Fibroblast of lung (primary cell): ENCODE measurements at regions not wholly inside any gene's neighbourhood (a gene's known extent, or its start where the extent isn't known, plus 50 kb on each side); places are given as distances from the start of the nearest gene placed in this dataset.

Source experiments
- DNase-seq, 2 donors: peaks; one replicate each; pipeline versions ENCODE4 v3.0.0 to v3.0.0-alpha.2; 2010; ENCODE audit warnings: low read depth in 2 of 2
- H2AFZ ChIP-seq: 2 replicates; pipeline ENCODE4 v1.5.1; 2012; ENCODE audit warnings: low read length, control low read depth, inconsistent platforms
- H3K27ac ChIP-seq: 2 replicates; pipeline ENCODE4 v1.5.1; 2011; ENCODE audit warnings: low read length, control low read depth; ENCODE audit not compliant: insufficient read depth
- H3K27me3 ChIP-seq: 2 replicates; pipeline ENCODE4 v1.5.1; 2011; ENCODE audit warnings: mild to moderate bottlenecking, low read length; ENCODE audit not compliant: control insufficient read depth, insufficient read depth
- H3K36me3 ChIP-seq: 2 replicates; pipeline ENCODE4 v1.5.1; 2011; ENCODE audit warnings: low read length; ENCODE audit not compliant: control insufficient read depth, insufficient read depth
- H3K4me1 ChIP-seq: 2 replicates; pipeline ENCODE4 v1.5.1; 2011; ENCODE audit warnings: low read length; ENCODE audit not compliant: control insufficient read depth, insufficient read depth; ENCODE audit errors: extremely low read depth
- H3K4me2 ChIP-seq: 2 replicates; pipeline ENCODE4 v1.5.1; 2011; ENCODE audit warnings: low read length, control low read depth; ENCODE audit not compliant: insufficient read depth; ENCODE audit errors: extremely low read depth
- H3K4me3 ChIP-seq, 4 experiments: fragments of 200-600 bp in 1 of 4; sonication (generic) in 1 of 4; replicated peaks in 1 of 4; 2 replicates each; pipeline ENCODE4 v1.5.1; 2011 to 2016; ENCODE audit warnings: low read length in 4 of 4, low read depth in 3 of 4, mild to moderate bottlenecking in 3 of 4, control low read depth in 2 of 4, inconsistent platforms in 1 of 4, mixed read lengths in 1 of 4; ENCODE audit not compliant: insufficient read depth in 1 of 4; ENCODE audit errors: control extremely low read depth in 1 of 4
- H3K79me2 ChIP-seq: 2 replicates; pipeline ENCODE4 v1.5.1; 2012; ENCODE audit warnings: mild to moderate bottlenecking, low read length, inconsistent platforms; ENCODE audit not compliant: control insufficient read depth, insufficient read depth
- H3K9ac ChIP-seq: 2 replicates; pipeline ENCODE4 v1.5.1; 2011; ENCODE audit warnings: mild to moderate bottlenecking, low read length, control low read depth; ENCODE audit not compliant: insufficient read depth
- H3K9me3 ChIP-seq: 2 replicates; pipeline ENCODE4 v1.5.1; 2012; ENCODE audit warnings: low read depth, low read length; ENCODE audit not compliant: control insufficient read depth, insufficient read depth
- H4K20me1 ChIP-seq: 2 replicates; pipeline ENCODE4 v1.5.1; 2011; ENCODE audit warnings: low read length; ENCODE audit not compliant: control insufficient read depth, insufficient read depth; ENCODE audit errors: extremely low read depth
- EZH2 ChIP-seq: IDR thresholded peaks from 2 replicates; pipeline ENCODE4 v1.5.1; 2012; ENCODE audit warnings: low read length, control low read depth, mild to moderate bottlenecking; ENCODE audit errors: missing control alignments
- TF ChIP-seq, protein P1 (sequence below), 2 donors: IDR thresholded peaks in 1 of 2; conservative IDR thresholded peaks in 1 of 2; 1 replicate in 1 of 2; 2 replicates in 1 of 2; pipeline ENCODE4 v1.5.1; 2011 to 2012; ENCODE audit warnings: low read length in 2 of 2, control low read depth in 1 of 2, inconsistent platforms in 1 of 2, low read depth in 1 of 2, mild to moderate bottlenecking in 1 of 2

DNA sequence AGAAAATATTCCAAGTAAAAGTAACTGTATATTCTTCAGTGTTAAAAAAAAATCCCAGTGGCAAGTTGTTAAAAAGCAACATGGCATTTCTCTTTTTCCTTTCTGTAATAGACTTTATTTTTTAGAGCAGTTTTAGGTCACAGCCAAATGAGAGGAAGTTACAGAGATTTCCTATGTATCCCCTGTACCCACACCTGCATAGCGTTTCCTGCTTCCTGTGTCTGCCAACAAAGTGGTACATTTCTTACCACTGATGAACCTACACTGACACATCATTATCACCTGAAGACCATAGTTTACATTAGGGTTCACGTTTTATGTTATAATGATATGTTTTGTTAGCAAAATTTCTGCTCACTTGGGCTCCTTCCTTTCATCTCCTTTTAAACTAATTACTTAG is 124.7 kb downstream of the GPAT3 start:
- no peaks in the 10 kb centered on the region for H3K4me1 ChIP-seq
- DNase-seq: no peak
- no peak overlapping the region for H3K9ac ChIP-seq
- H3K4me3 ChIP-seq: no peak overlapping the region
- no peak for TF ChIP-seq EZH2
- TF ChIP-seq, protein P1, sequence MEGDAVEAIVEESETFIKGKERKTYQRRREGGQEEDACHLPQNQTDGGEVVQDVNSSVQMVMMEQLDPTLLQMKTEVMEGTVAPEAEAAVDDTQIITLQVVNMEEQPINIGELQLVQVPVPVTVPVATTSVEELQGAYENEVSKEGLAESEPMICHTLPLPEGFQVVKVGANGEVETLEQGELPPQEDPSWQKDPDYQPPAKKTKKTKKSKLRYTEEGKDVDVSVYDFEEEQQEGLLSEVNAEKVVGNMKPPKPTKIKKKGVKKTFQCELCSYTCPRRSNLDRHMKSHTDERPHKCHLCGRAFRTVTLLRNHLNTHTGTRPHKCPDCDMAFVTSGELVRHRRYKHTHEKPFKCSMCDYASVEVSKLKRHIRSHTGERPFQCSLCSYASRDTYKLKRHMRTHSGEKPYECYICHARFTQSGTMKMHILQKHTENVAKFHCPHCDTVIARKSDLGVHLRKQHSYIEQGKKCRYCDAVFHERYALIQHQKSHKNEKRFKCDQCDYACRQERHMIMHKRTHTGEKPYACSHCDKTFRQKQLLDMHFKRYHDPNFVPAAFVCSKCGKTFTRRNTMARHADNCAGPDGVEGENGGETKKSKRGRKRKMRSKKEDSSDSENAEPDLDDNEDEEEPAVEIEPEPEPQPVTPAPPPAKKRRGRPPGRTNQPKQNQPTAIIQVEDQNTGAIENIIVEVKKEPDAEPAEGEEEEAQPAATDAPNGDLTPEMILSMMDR (conservative IDR thresholded peaks at IDR 0.05 in 1 of 2, IDR thresholded peaks at IDR 0.05 in 1 of 2; ENCODE audit: low read depth in 1 of 2, low read length in 2 of 2): no peak
- no peaks in the 10 kb centered on the region for H3K79me2 ChIP-seq
- H3K36me3 ChIP-seq: no peaks in the 10 kb centered on the region
- no peaks in the 10 kb centered on the region for H3K9me3 ChIP-seq
- H4K20me1 ChIP-seq: no peaks in the 10 kb centered on the region
- no peak overlapping the region for H2AFZ ChIP-seq
- H3K27me3 ChIP-seq: peaks cover 3% of the 10 kb centered on the region
- H3K27ac ChIP-seq: no peak overlapping the region
- no peak overlapping the region for H3K4me2 ChIP-seq

DNA sequence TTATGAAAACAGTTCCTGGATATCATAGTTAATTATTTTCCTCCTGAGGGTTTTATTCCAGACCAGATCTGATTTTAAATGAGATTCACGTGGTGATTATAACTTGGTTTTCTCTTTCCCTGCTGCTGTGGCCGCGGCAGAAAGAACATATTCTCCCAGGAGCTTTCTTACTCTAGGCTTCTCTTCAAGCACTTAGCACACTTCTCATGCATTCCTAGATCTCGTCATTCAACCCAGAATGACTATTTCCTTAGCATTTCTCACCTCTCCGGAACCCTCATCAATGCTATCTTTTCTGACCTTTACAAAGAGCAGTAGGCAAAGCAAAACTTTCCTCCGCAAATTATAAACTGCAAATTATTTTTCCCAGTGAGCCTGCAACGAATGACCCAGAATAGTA is 122.9 kb downstream of the GPAT3 start:
- Histone ChIP-seq H3K36me3 (no peaks in the 10 kb centered on the region), H3K4me1 (no peaks in the 10 kb centered on the region), H3K4me3 (no peak overlapping the region), H3K4me2 (no peak overlapping the region), H3K27ac (no peak overlapping the region), H2AFZ (no peak overlapping the region), H3K9me3 (no peaks in the 10 kb centered on the region), H3K79me2 (no peaks in the 10 kb centered on the region), H4K20me1 (no peaks in the 10 kb centered on the region), H3K9ac (no peak overlapping the region), H3K27me3 (peaks cover 3% of the 10 kb centered on the region)
- TF ChIP-seq EZH2: no peak
- TF ChIP-seq, protein P1 (conservative IDR thresholded peaks at IDR 0.05 in 1 of 2, IDR thresholded peaks at IDR 0.05 in 1 of 2; ENCODE audit: low read depth in 1 of 2, low read length in 2 of 2): no peak
- no peak for DNase-seq

DNA sequence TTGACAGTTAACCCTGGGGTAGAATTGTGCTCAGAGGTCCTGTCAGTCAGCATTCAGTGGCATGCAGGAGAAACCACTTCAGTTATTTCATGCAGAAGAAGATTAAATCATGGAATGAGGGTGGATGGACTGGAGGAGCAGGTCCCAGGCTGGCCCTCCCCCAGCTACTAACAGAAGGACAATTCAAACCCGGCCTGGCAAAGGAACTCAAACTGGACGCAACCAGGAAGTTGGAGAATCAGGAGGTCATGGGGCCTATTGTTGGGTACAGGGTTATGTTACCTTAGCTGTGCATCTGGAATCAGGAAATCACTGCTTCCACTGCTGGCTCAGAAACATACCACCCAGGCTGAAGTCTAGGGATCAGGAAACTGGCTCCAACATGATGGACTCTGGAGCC is 121.4 kb downstream of the GPAT3 start:
- H2AFZ ChIP-seq: no peak overlapping the region
- no peaks in the 10 kb centered on the region for H3K36me3 ChIP-seq
- no peak for DNase-seq
- H4K20me1 ChIP-seq: no peaks in the 10 kb centered on the region
- no peak overlapping the region for H3K4me3 ChIP-seq
- H3K27ac ChIP-seq: no peak overlapping the region
- no peak overlapping the region for H3K9ac ChIP-seq
- peaks cover 3% of the 10 kb centered on the region for H3K27me3 ChIP-seq
- no peaks in the 10 kb centered on the region for H3K79me2 ChIP-seq
- no peak overlapping the region for H3K4me2 ChIP-seq
- H3K9me3 ChIP-seq: no peaks in the 10 kb centered on the region
- no peaks in the 10 kb centered on the region for H3K4me1 ChIP-seq
- no peak for TF ChIP-seq EZH2
- TF ChIP-seq, protein P1 (conservative IDR thresholded peaks at IDR 0.05 in 1 of 2, IDR thresholded peaks at IDR 0.05 in 1 of 2; ENCODE audit: low read depth in 1 of 2, low read length in 2 of 2): no peak
